GM21576 (cell line): ENCODE measurements at regions not wholly inside any gene's neighbourhood (a gene's known extent, or its start where the extent isn't known, plus 50 kb on each side); places are given as distances from the start of the nearest gene placed in this dataset.

Source experiments
- ATAC-seq: cut with Tn5 transposase; IDR thresholded peaks from one replicate; pipeline ENCODE4 v1.9.1; 2021; ENCODE audit warnings: mild to moderate bottlenecking, moderate library complexity; ENCODE audit not compliant: unreplicated experiment

- ATAC-seq, result no peak
Observed at GRCh38 chr1:228964178-228965089, 229.2 kb downstream of the RHOU start.

- no peak for ATAC-seq
Observed at GRCh38 chr1:228968891-228969606, 233.8 kb downstream of the RHOU start.

GRCh38 chr1:228969953-228970800 lies 234.9 kb downstream of the RHOU start:
- ATAC-seq, result no peak

- ATAC-seq, result no peak
Observed at GRCh38 chr1:228972576-228972975, 237.3 kb downstream of the RHOU start.

- ATAC-seq, result no peak
Observed at GRCh38 chr1:228974273-228974672, 239.0 kb downstream of the RHOU start.

- ATAC-seq, result no peak
Observed at GRCh38 chr1:228975238-228975907, 240.1 kb downstream of the RHOU start.

- no peak for ATAC-seq
Observed at GRCh38 chr1:228976316-228976715, 241.0 kb downstream of the RHOU start.

GRCh38 chr1:228977307-228977706 lies 242.0 kb downstream of the RHOU start:
- ATAC-seq, result no peak

- ATAC-seq, result no peak
Observed at GRCh38 chr1:228977741-228978140, 242.5 kb downstream of the RHOU start.

GRCh38 chr1:228978484-228979324 lies 243.4 kb downstream of the RHOU start:
- ATAC-seq, result no peak

GRCh38 chr1:228979325-228979699 lies 244.0 kb downstream of the RHOU start:
- no peak for ATAC-seq

GRCh38 chr1:228979774-228980173 lies 244.5 kb downstream of the RHOU start:
- ATAC-seq, result no peak

GRCh38 chr1:228980232-228980937 lies 245.1 kb downstream of the RHOU start:
- no peak for ATAC-seq

GRCh38 chr1:228982637-228983036 lies 247.4 kb downstream of the RHOU start:
- ATAC-seq, result no peak

GRCh38 chr1:228983231-228983660 lies 248.0 kb downstream of the RHOU start:
- ATAC-seq, result no peak

- no peak for ATAC-seq
Observed at GRCh38 chr1:228983661-228984060, 248.4 kb downstream of the RHOU start.

GRCh38 chr1:228984107-228984506 lies 248.8 kb downstream of the RHOU start:
- no peak for ATAC-seq

GRCh38 chr1:228984646-228985631 lies 249.7 kb downstream of the RHOU start:
- no peak for ATAC-seq
